Liver (tissue), 8 donors: ENCODE measurements at regions not wholly inside any gene's neighbourhood (a gene's known extent, or its start where the extent isn't known, plus 50 kb on each side); places are given as distances from the start of the nearest gene placed in this dataset.

ENCODE experiments used
- DNase-seq: peaks from one replicate; pipeline ENCODE4 v3.0.0-alpha.2; 2017; ENCODE audit warnings: low spot score
- H3K27ac ChIP-seq, 2 donors: one replicate each; pipeline ENCODE4 v1.7.0; 2013; ENCODE audit warnings: inconsistent platforms in 2 of 2, low read length in 2 of 2, control low read depth in 1 of 2, low read depth in 1 of 2, mild to moderate bottlenecking in 1 of 2
- H3K27me3 ChIP-seq, 4 donors: one replicate each; pipeline versions ENCODE4 v1.6.1 to v1.7.0; 2013; ENCODE audit warnings: low read length in 3 of 4, inconsistent platforms in 1 of 4, mild to moderate bottlenecking in 1 of 4, moderate library complexity in 1 of 4; ENCODE audit not compliant: control insufficient read depth in 4 of 4, insufficient read depth in 4 of 4
- H3K36me3 ChIP-seq, 4 donors: one replicate each; pipeline versions ENCODE4 v1.6.1 to v1.7.0; 2013; ENCODE audit warnings: low read length in 3 of 4, mild to moderate bottlenecking in 3 of 4, low read depth in 1 of 4, moderate library complexity in 1 of 4; ENCODE audit not compliant: control insufficient read depth in 4 of 4, insufficient read depth in 3 of 4
- H3K4me1 ChIP-seq, 4 donors: one replicate each; pipeline versions ENCODE4 v1.6.1 to v1.7.0; 2013; ENCODE audit warnings: low read length in 3 of 4, mild to moderate bottlenecking in 3 of 4, moderate library complexity in 1 of 4; ENCODE audit not compliant: control insufficient read depth in 4 of 4, insufficient read depth in 4 of 4
- H3K4me3 ChIP-seq, 3 donors: one replicate each; pipeline versions ENCODE4 v1.6.1 to v1.7.0; 2013; ENCODE audit warnings: low read length in 3 of 3, control low read depth in 1 of 3, low read depth in 1 of 3, mild to moderate bottlenecking in 1 of 3
- H3K9ac ChIP-seq, 2 donors: one replicate each; pipeline ENCODE4 v1.7.0; 2013; ENCODE audit warnings: low read length in 2 of 2, mild to moderate bottlenecking in 2 of 2, moderate library complexity in 2 of 2, control low read depth in 1 of 2, low read depth in 1 of 2
- H3K9me3 ChIP-seq, 4 donors: one replicate each; pipeline versions ENCODE4 v1.6.1 to v1.7.0; 2013; ENCODE audit warnings: low read length in 3 of 4; ENCODE audit not compliant: control insufficient read depth in 4 of 4
- ATF3 ChIP-seq: IDR thresholded peaks from 2 replicates; pipeline ENCODE4 v1.6.1; 2016; ENCODE audit warnings: antibody characterized with exemption
- EGR1 ChIP-seq, 2 donors: IDR thresholded peaks; 2 replicates each; pipeline ENCODE4 v1.6.1; 2016 to 2018; ENCODE audit warnings: antibody characterized with exemption in 2 of 2, low read depth in 2 of 2
- FOXA1 ChIP-seq: IDR thresholded peaks from 2 replicates; pipeline ENCODE4 v1.6.1; 2016; ENCODE audit warnings: antibody characterized with exemption
- FOXA2 ChIP-seq: IDR thresholded peaks from 2 replicates; pipeline ENCODE4 v1.6.1; 2016; ENCODE audit warnings: antibody characterized with exemption
- GABPA ChIP-seq, 2 donors: IDR thresholded peaks in 1 of 2; conservative IDR thresholded peaks in 1 of 2; 2 replicates each; pipeline ENCODE4 v1.6.1; 2016; ENCODE audit warnings: antibody characterized with exemption in 2 of 2, mild to moderate bottlenecking in 1 of 2, moderate library complexity in 1 of 2
- HNF4A ChIP-seq, 2 donors: conservative IDR thresholded peaks; 2 replicates each; pipeline ENCODE4 v1.6.1; 2016; ENCODE audit warnings: antibody characterized with exemption in 2 of 2, mild to moderate bottlenecking in 2 of 2
- HNF4G ChIP-seq: IDR thresholded peaks from 2 replicates; pipeline ENCODE4 v1.6.1; 2016; ENCODE audit warnings: antibody characterized with exemption
- JUND ChIP-seq, 2 donors: IDR thresholded peaks; 2 replicates each; pipeline ENCODE4 v1.6.1; 2016; ENCODE audit warnings: antibody characterized with exemption in 2 of 2
- NR2F2 ChIP-seq: IDR thresholded peaks from 2 replicates; pipeline ENCODE4 v1.6.1; 2016; ENCODE audit warnings: antibody characterized with exemption
- RAD21 ChIP-seq, 2 donors: IDR thresholded peaks; 2 replicates each; pipeline ENCODE4 v1.6.1; 2016; ENCODE audit warnings: antibody characterized with exemption in 2 of 2, mild to moderate bottlenecking in 2 of 2
- REST ChIP-seq: IDR thresholded peaks from 2 replicates; pipeline ENCODE4 v1.6.1; 2016; ENCODE audit warnings: antibody characterized with exemption, mild to moderate bottlenecking
- RXRA ChIP-seq, 2 donors: IDR thresholded peaks; 2 replicates each; pipeline ENCODE4 v1.6.1; 2017 to 2018; ENCODE audit warnings: antibody characterized with exemption in 2 of 2, mild to moderate bottlenecking in 1 of 2
- SP1 ChIP-seq: IDR thresholded peaks from 2 replicates; pipeline ENCODE4 v1.6.1; 2018; ENCODE audit warnings: antibody characterized with exemption, mild to moderate bottlenecking
- TAF1 ChIP-seq: conservative IDR thresholded peaks from 2 replicates; pipeline ENCODE4 v1.6.1; 2016; ENCODE audit warnings: antibody characterized with exemption, mild to moderate bottlenecking
- YY1 ChIP-seq: IDR thresholded peaks from 2 replicates; pipeline ENCODE4 v1.6.1; 2016; ENCODE audit warnings: antibody characterized with exemption, mild to moderate bottlenecking
- WGBS: extraction: QIAGEN DNeasy Blood & Tissue Kit; methylation state at CpG from one replicate; pipeline ENCODE4 v1.1.7; 2013; 5-methylcytosine and 5-hydroxymethylcytosine counted together
- TF ChIP-seq, protein P1 (sequence below): IDR thresholded peaks from 2 replicates; pipeline ENCODE4 v1.6.1; 2016; ENCODE audit warnings: antibody characterized with exemption
- TF ChIP-seq, protein P2 (sequence below): fragments of 150-350 bp; IDR thresholded peaks from 2 replicates; pipeline ENCODE4 v1.5.1; 2017; ENCODE audit warnings: improper control_type of control experiment, low read depth, low read length; ENCODE audit not compliant: missing input control
- TF ChIP-seq, protein P3 (sequence below): IDR thresholded peaks from 2 replicates; pipeline ENCODE4 v1.6.1; 2016; ENCODE audit warnings: antibody characterized with exemption
- donor health status: healthy.
- donor health status: healthy.
- donor health status: healthy.
- donor health status: healthy.
- donor health status: healthy.

DNA sequence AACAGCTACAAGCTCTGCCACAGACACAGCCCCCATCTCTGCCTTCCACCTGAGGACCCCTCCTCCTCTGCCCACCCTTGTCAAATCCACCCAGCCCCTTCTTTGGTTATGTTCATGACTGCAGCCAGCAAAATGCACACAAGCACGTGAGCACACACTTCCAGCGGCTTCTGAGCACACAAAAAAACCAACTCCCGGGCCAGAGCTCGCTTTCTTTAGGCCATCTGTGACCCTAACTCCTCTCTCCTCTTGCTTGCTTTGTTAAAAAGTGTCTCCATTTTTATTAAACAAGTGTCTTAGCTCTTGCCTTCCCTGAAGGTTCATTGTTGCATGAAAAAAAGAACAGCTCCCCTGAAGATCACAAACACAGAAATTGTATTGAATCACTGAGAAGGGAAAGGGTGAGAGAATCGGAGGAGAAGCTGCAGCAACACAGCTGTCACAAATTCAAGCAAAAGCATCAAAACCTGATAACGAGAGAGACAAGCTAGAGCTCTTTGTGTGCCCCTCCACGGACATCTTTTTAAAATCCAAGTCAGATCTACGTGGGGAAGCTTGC is 142.1 kb downstream of the CD83 start:
- Histone ChIP-seq H3K36me3 (no peaks in the 10 kb centered on the region), H3K27ac (no peak overlapping the region), H3K9me3 (peaks cover 1 to 14% (median 6%) of the 10 kb centered on the region in 4 donors), H3K4me3 (no peak overlapping the region), H3K9ac (no peak overlapping the region), H3K27me3 (no peaks in the 10 kb centered on the region), H3K4me1 (no peaks in the 10 kb centered on the region)
- no peak for TF ChIP-seq HNF4A (conservative IDR thresholded peaks at IDR 0.05)
- no peak for TF ChIP-seq EGR1 (IDR thresholded peaks at IDR 0.05; ENCODE audit: low read depth in 2 of 2)
- no peak for TF ChIP-seq GABPA (IDR thresholded peaks at IDR 0.05 in 1 of 2, conservative IDR thresholded peaks at IDR 0.05 in 1 of 2)
- TF ChIP-seq FOXA1: no peak
- TF ChIP-seq JUND (IDR thresholded peaks at IDR 0.05): no peak
- DNase-seq: peak; percentile 21
- 83% methylated on average over 8 of the region's 8 CpGs for WGBS

DNA sequence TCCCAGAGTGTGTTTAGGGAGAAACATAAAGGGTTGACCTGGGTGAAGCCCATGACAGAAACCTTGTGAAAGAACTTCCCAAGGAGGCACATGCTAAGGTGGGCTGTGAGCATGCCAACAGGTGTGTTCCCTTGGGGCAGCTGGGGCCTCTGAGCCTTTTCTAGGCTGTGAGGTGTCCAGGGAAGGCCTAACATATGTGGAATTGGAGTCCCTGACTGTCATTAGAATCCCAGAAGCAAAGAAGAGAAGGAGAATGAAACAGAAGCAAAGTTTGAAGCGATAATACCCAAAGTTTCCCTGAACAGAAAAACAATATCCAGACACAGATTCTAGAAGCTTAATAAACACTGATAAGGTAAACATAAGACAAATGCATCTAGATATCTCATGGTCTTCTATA is 143.3 kb downstream of the CD83 start:
- peaks cover 1 to 14% (median 8%) of the 10 kb centered on the region in 4 donors for H3K9me3 ChIP-seq
- no peak overlapping the region for H3K27ac ChIP-seq
- no peak overlapping the region for H3K9ac ChIP-seq
- H3K4me1 ChIP-seq: no peaks in the 10 kb centered on the region
- TF ChIP-seq HNF4G: no peak
- TF ChIP-seq, protein P1, sequence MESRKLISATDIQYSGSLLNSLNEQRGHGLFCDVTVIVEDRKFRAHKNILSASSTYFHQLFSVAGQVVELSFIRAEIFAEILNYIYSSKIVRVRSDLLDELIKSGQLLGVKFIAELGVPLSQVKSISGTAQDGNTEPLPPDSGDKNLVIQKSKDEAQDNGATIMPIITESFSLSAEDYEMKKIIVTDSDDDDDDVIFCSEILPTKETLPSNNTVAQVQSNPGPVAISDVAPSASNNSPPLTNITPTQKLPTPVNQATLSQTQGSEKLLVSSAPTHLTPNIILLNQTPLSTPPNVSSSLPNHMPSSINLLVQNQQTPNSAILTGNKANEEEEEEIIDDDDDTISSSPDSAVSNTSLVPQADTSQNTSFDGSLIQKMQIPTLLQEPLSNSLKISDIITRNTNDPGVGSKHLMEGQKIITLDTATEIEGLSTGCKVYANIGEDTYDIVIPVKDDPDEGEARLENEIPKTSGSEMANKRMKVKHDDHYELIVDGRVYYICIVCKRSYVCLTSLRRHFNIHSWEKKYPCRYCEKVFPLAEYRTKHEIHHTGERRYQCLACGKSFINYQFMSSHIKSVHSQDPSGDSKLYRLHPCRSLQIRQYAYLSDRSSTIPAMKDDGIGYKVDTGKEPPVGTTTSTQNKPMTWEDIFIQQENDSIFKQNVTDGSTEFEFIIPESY: no peak
- TF ChIP-seq FOXA2: no peak
- TF ChIP-seq SP1: no peak
- no peak for TF ChIP-seq FOXA1
- TF ChIP-seq, protein P2, sequence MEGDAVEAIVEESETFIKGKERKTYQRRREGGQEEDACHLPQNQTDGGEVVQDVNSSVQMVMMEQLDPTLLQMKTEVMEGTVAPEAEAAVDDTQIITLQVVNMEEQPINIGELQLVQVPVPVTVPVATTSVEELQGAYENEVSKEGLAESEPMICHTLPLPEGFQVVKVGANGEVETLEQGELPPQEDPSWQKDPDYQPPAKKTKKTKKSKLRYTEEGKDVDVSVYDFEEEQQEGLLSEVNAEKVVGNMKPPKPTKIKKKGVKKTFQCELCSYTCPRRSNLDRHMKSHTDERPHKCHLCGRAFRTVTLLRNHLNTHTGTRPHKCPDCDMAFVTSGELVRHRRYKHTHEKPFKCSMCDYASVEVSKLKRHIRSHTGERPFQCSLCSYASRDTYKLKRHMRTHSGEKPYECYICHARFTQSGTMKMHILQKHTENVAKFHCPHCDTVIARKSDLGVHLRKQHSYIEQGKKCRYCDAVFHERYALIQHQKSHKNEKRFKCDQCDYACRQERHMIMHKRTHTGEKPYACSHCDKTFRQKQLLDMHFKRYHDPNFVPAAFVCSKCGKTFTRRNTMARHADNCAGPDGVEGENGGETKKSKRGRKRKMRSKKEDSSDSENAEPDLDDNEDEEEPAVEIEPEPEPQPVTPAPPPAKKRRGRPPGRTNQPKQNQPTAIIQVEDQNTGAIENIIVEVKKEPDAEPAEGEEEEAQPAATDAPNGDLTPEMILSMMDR: no peak
- no peak for TF ChIP-seq GABPA (IDR thresholded peaks at IDR 0.05 in 1 of 2, conservative IDR thresholded peaks at IDR 0.05 in 1 of 2)
- no peak for TF ChIP-seq ATF3
- no peak for TF ChIP-seq NR2F2
- TF ChIP-seq REST: no peak
- no peak for TF ChIP-seq EGR1 (IDR thresholded peaks at IDR 0.05; ENCODE audit: low read depth in 2 of 2)
- TF ChIP-seq HNF4A (conservative IDR thresholded peaks at IDR 0.05): no peak
- no peak for TF ChIP-seq YY1
- TF ChIP-seq RXRA (IDR thresholded peaks at IDR 0.05): no peak
- TF ChIP-seq, protein P3, sequence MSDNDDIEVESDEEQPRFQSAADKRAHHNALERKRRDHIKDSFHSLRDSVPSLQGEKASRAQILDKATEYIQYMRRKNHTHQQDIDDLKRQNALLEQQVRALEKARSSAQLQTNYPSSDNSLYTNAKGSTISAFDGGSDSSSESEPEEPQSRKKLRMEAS: no peak
- no peak for TF ChIP-seq RAD21 (IDR thresholded peaks at IDR 0.05)
- TF ChIP-seq JUND (IDR thresholded peaks at IDR 0.05): no peak
- no peak for TF ChIP-seq TAF1
- no peak overlapping the region for H3K4me3 ChIP-seq
- H3K27me3 ChIP-seq: no peaks in the 10 kb centered on the region
- no peak for DNase-seq
- H3K36me3 ChIP-seq: no peaks in the 10 kb centered on the region
- 96% methylated on average over 1 of the region's 1 CpG for WGBS
